Hematopoietic multipotent progenitor cell treated with erythropoietin and hydrocortisone succinate and interleukin-3 and kit ligand, for 17 days (in vitro differentiated cells): ENCODE measurements at regions not wholly inside any gene's neighbourhood (a gene's known extent, or its start where the extent isn't known, plus 50 kb on each side); places are given as distances from the start of the nearest gene placed in this dataset.

Experiments used
- DNase-seq: peaks from one replicate; pipeline ENCODE4 v3.0.0-alpha.2; 2015; ENCODE audit warnings: low spot score

DNA sequence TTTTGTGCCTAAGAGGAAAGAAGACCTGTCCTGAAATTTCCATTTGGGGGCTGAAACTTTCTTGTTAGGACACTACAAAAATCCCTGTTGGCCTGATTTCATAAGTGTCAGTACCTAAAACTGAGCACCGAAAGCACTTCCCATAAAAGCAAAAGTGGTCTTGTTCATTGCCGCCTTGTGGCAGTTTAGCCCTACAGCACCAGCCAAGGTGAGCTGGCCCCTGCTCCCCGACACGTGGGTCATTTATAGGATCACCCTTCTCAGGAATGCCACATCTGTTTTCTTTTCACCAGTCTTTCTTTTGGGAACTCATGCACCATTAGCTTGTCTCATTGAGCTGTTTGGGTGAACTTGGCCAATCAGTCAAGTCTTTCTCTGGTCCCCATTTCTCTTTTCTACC lies 155.8 kb upstream of the KAZN start:
- no peak for DNase-seq

DNA sequence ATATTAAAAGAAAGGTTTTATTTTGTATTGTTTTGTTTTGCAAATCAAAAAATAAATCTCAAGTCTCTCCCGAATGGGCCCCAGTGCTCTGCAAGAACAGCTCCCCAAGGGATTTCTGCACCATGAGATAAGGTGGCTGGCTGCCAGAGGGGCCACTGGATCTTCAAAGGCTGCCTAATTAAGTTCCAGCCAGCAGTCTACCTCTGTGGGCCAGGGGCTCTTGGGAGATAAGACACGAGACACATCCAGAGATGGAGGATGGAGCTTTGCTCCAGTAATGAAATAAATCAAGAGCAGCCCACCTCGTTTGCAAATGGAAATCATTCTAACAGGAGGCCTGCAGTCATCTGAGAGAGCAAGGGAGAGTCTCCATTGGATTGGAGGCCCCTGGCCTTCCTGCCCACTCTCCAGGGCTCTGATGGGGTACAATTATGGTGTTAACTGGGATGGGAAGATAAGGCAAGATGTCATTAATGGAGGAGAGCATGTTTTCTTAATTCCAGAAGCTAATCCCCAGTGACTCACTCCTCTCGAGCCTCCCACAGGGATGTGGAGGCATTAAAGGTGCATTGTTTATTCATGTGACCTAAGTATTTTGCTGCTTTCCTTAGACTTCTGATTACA lies 155.2 kb upstream of the KAZN start:
- DNase-seq: no peak

DNA sequence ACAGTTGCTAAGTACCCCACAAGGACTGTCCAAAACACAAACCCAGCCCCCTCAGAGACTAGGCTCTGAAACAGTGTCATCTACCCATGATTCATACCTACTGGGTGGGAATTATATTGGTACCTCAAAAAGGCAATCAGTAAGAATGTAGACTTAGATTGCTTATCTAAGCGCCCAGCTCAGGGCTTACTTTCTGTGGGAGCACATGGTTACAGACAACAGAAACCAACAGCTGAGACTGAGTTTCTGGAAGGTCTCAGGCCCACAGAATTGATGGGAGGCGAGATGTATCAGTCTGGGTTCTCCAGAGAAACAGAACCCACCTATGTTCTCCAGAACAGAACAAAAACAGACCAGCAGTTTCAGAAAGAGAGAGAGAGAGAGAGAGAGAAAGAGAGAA lies 147.3 kb upstream of the KAZN start:
- no peak for DNase-seq

GRCh38 chr1:14452551-14452950 lies 145.9 kb upstream of the KAZN start:
- no peak for DNase-seq

DNA sequence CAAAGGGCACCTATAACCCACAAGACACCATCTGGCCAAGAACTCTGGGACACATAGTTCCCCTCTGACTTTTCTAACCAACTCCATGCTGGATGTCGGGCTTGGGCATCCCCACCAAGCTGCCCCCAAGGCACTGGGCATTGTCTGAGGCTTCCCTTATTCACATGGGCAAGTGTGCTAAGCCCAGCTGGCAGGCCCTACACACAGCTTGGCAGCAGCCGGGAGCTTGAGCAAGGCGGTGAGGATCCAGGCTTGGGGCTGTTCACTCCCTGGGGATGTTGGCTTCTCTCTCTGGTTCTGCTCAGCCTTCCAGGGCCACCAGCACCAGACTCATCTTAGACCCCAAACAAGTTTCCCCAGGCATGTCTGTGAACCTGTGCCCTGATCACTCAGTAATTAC lies 138.3 kb upstream of the KAZN start:
- DNase-seq: no peak

GRCh38 chr1:14462851-14463250 lies 135.6 kb upstream of the KAZN start:
- DNase-seq: no peak

GRCh38 chr1:14466006-14466405 lies 132.5 kb upstream of the KAZN start:
- no peak for DNase-seq

DNA sequence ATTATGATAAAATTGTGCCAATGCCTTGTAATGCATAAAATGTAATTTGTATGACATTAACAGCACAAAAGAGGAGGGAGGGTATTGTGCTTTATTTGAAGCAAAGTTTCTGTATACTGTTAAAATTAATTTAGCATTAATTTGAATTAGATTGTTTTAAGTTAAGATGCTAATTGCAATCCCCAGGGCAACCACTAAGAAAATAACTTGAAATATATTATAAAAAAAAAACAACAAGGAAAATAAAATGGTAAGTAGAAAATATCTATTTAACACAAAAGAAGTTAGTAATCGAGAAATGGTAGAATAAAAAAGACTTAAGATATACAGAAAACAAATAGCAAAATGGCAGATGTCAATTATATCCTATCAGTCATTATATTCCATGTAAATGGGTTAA lies 131.4 kb upstream of the KAZN start:
- DNase-seq: no peak

GRCh38 chr1:14468751-14469150 lies 129.7 kb upstream of the KAZN start:
- no peak for DNase-seq

DNA sequence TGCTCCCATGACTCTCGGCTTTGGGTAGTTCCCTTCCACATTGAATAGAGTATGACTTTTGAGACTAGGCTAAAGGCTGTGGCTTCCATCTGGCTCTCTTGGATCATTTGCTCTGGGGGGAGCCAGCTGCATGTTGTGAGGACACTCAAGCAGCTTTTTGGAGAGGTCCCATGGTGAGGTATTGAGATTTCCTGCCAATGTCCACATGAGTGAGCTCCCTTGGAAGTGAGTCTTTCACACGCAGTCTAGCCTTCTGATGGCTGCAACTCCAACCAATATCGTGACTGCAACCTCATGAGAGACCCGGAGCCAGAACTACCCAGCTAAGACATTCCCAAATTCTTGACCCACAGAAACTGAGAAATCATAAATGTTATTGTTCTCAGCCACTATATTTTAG lies 127.7 kb upstream of the KAZN start:
- DNase-seq: no peak

GRCh38 chr1:14474856-14475255 lies 123.6 kb upstream of the KAZN start:
- DNase-seq: no peak

GRCh38 chr1:14476170-14476955 lies 122.1 kb upstream of the KAZN start:
- no peak for DNase-seq

DNA sequence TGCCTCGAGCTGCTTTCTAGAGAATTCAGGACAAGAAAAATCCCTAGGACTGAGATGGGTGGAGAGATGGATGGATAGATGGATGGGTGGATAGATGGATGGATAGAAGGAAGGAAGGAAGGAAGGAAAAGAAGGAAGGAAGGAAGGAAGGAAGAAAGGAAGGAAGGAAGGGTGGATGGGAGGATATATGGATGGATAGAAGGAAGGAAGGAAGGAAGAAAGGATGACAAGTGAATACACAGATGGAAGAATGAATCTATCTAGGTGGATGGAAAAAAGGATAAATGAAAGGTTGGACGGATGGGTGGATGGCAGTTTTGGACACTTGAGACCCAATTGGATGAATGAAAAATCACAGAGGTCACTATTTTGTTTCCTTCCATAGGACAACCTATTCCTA lies 120.4 kb upstream of the KAZN start:
- DNase-seq: no peak

DNA sequence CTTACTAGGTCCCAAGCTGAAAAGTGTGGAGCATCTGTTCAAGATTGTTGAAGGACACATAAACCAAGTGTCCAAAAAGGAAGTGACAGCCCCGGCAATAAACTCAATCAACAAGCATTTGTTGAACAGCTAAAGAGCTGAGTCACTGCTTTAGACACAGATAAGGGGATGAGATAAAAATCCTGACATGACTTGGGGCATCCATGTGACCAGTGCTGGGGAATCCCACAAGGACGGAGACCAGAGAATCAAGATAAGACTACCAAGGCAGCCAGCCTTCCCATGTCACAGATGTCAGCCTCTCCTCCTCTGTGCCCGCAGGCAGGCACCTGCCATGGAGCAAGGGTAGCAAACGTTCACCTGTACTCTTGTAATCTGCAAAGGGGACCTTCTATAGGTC lies 118.6 kb upstream of the KAZN start:
- no peak for DNase-seq

DNA sequence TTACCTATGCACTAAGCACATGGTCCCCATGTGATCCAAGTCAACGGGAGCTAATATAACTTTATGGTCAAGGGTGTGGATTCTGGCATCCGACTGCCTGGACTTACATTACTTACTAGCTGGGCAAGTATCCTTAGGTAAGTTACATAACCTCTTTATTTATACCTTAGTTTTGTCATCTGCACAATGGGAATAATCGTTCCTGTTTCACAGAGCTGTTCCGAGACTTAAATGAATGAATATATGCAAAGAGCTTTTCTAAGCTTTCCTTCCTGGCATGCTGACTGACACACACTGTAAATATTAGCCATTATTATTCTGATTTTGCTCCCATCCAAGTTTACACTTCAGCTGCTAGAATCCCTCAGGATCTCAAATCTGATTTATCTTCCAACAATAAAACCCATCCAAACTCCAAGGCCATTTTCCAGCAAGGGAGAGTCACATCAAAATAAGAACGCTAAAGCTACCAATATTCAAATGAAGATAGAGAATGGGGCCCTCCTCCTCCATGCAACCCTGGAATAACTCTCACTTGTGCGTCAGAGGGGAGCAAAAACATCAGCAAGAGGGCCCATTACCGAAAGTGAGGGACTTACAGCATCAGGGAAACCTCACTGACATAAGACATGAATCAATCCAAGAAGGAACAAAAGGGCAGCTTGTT lies 115.6 kb upstream of the KAZN start:
- DNase-seq: no peak

DNA sequence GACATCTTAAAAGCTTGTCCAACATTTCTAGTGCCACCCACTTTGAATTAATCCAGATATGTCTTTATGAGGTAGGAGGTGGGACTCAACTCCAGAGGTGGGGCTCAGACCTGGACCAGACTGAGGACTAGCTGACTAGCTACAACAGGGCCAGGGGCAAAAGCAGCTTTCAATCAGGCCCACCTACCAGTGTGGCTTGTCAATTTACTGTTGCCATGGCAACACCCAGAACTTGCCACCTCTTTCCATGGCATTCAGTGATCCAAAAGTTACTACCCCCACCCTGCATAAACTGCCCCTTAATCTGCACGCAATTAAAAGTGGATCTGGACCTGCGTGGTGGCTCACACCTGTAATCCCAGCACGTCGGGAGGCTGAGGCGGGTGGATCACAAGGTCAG lies 113.2 kb upstream of the KAZN start:
- no peak for DNase-seq

DNA sequence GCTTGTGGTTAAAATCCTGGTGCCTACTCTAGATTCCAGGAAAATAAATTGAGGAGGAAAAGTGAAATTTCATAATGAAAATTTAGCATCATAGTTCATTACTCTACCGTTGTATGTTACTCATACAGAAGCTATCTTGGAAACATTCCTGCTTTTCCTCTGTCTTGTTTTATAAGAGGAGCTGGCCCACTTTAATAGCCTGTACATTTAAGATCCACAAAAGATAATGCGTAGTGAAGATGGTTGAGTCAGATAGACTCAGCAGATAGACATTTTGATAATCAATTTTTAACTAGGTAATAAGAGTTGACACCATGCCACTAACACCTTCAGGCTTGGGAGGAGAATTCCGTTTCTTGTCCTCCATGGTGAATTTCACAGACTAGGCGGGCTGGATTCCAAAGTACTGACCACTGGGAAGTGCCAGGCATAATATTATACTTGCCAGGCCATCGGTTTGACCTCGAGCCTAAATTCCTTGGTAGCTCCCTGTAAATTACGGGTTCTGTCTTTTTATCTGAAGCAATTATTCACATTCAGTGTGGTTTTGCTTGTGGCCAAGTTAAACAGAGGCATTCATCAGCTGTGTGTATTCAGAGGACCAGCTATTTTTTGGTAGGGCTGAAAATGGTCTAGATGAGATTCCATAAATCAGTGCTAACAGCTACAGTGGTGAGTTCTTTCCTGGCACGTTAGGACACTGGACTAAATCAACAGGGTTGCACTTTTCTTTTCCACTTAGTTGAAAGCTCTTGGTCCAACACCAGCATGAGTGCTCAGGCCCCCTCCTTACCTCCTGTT lies 111.9 kb upstream of the KAZN start:
- no peak for DNase-seq

GRCh38 chr1:14487671-14488070 lies 110.8 kb upstream of the KAZN start:
- DNase-seq: no peak

DNA sequence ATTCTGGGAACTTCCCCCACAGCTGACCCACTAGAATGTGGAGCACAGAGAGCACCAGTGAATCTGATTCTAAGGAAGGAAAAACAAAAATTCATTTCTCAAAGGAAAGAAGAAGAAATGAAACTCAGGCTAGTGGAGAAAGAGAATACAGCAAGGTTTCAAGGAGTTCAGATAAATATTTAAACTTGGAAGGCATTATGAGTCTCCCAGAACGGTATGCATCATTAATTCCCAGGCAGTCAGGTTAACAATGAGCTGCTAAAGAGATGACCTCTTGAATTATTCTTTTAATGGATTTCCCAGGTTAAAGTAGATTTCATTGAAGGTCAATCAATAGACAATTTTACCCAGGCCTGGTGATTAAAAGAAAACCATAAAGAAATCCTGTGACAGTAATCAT lies 103.6 kb upstream of the KAZN start:
- DNase-seq: no peak

GRCh38 chr1:14495381-14495780 lies 103.1 kb upstream of the KAZN start:
- DNase-seq: no peak

GRCh38 chr1:14495996-14496395 lies 102.5 kb upstream of the KAZN start:
- DNase-seq: no peak

DNA sequence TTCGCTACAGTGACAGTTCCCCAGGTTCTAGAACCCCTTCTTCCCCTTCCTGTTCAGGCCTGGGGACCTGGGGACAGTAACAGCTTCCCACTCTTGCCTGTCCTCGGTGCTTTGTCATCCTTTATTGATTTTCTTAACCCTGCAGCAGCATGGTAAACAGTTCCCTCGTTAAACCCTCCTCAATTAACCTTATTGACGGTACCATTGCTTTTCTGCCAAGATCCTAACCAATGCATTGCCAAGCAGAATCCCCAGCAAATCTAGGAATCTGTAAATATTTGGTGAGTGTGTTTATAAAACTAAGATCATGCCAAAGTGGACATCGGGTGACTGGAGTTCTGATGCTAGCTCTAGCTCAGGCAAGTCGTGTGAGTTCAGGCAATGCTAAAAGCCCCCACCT lies 99.6 kb upstream of the KAZN start:
- no peak for DNase-seq
